A673 (cell line): ENCODE measurements at regions not wholly inside any gene's neighbourhood (a gene's known extent, or its start where the extent isn't known, plus 50 kb on each side); places are given as distances from the start of the nearest gene placed in this dataset.
"Not testable (repeated sequence)": the region's sequence is repeated elsewhere in the genome, so short reads cannot be mapped to it uniquely, and the experiment has no call there.

ENCODE experiments used
- BruUV-seq: library from RNA; stranded (reverse); fragments of 400-500 nt; replicated peaks from 2 replicates; lab custom pipeline; 2021; lab: Mats Ljungman, UMichigan
- CTCF ChIA-PET: fragments of 300-600 bp; sonication (Branson Sonifier 250); formaldehyde crosslinking; loops from one replicate; lab custom pipeline; 2022; ENCODE audit warnings: antibody characterized with exemption; lab: Charles Lee
- POLR2A ChIA-PET: fragments of 300-600 bp; sonication (Branson Sonifier 250); formaldehyde crosslinking; loops from one replicate; lab custom pipeline; 2022; ENCODE audit warnings: antibody characterized with exemption; ENCODE audit not compliant: low non-redundant PET; lab: Charles Lee
- DNase-seq: peaks from one replicate; pipeline ENCODE4 v3.0.0-alpha.2; 2015; ENCODE audit warnings: low spot score
- H3K27ac ChIP-seq: fragments of 200-600 bp; sonication (generic); 2 replicates; pipeline ENCODE4 v1.5.1; 2016; ENCODE audit warnings: mixed run types, low read depth, mild to moderate bottlenecking, mixed read lengths, antibody characterized with exemption, low read length; ENCODE audit not compliant: poor library complexity, severe bottlenecking
- H3K27me3 ChIP-seq: fragments of 200-600 bp; sonication (generic); replicated peaks from 2 replicates; pipeline ENCODE4 v1.6.1; 2017; ENCODE audit warnings: mixed run types, low read depth, mild to moderate bottlenecking, mixed read lengths, antibody characterized with exemption, low read length; ENCODE audit not compliant: insufficient read depth, poor library complexity
- H3K36me3 ChIP-seq: fragments of 200-600 bp; sonication (generic); 2 replicates; pipeline ENCODE4 v1.6.1; 2016; ENCODE audit warnings: mixed run types, mild to moderate bottlenecking, mixed read lengths, antibody characterized with exemption, low read length; ENCODE audit not compliant: insufficient read depth, poor library complexity, severe bottlenecking
- H3K4me1 ChIP-seq: fragments of 200-600 bp; sonication (generic); 2 replicates; pipeline ENCODE4 v1.6.1; 2017; ENCODE audit warnings: mixed run types, mild to moderate bottlenecking, mixed read lengths, antibody characterized with exemption, low read length; ENCODE audit not compliant: insufficient read depth, poor library complexity, severe bottlenecking
- H3K4me3 ChIP-seq: fragments of 200-600 bp; sonication (generic); 2 replicates; pipeline ENCODE4 v1.5.1; 2016; ENCODE audit warnings: low read depth, mixed run types, mild to moderate bottlenecking, mixed read lengths, low read length; ENCODE audit not compliant: poor library complexity, severe bottlenecking
- H3K9me3 ChIP-seq: fragments of 200-600 bp; sonication (generic); 2 replicates; pipeline ENCODE4 v1.6.1; 2016; ENCODE audit warnings: mixed run types, low read depth, mild to moderate bottlenecking, mixed read lengths, antibody characterized with exemption, low read length; ENCODE audit not compliant: poor library complexity, severe bottlenecking
- CTCF ChIP-seq: fragments of 300-800, 200-600 bp; sonication (generic); conservative IDR thresholded peaks from 2 replicates; pipeline ENCODE4 v1.5.1; 2017; ENCODE audit warnings: low read depth, mild to moderate bottlenecking, antibody characterized with exemption, low read length, moderate library complexity, mixed read lengths
- EZH2 ChIP-seq: fragments of 200-600 bp; sonication (generic); IDR thresholded peaks from 2 replicates; pipeline ENCODE4 v1.6.1; 2017; ENCODE audit warnings: borderline replicate concordance, low read depth, mild to moderate bottlenecking, mixed read lengths, antibody characterized with exemption, low read length; ENCODE audit not compliant: poor library complexity, severe bottlenecking
- intact Hi-C: fragments of 100-400 bp; cut with micrococcal nuclease; formaldehyde crosslinking; loops from one replicate; pipeline ENCODE4 v1.10.0; 2022; ENCODE audit not compliant: unreplicated experiment

- TF ChIP-seq CTCF (no peak), EZH2 (no peak)
Observed at GRCh38 chr17:36691606-36692005, 90.2 kb downstream of the MRM1 start.

GRCh38 chr17:36695082-36695481 lies 93.7 kb downstream of the MRM1 start:
- Histone ChIP-seq H3K27me3 (peaks cover 3% of the 10 kb centered on the region), H3K36me3 (no peaks in the 10 kb centered on the region), H3K27ac (no peak overlapping the region), H3K9me3 (no peaks in the 10 kb centered on the region), H3K4me3 (no peak overlapping the region), H3K4me1 (no peaks in the 10 kb centered on the region)
- ChIA-PET POLR2A (no interaction called here), CTCF (no interaction called here)
- DNase-seq: no peak
- intact Hi-C loops: no loop called here
- no peak for TF ChIP-seq EZH2
- no peak for TF ChIP-seq CTCF
- BruUV-seq: no TSS peak

More at GRCh38 chr17:36691606-36692005, 90.2 kb downstream of the MRM1 start:
- CTCF ChIA-PET: no interaction called here
- no peak overlapping the region for H3K4me3 ChIP-seq
- no TSS peak for BruUV-seq
- intact Hi-C loops: no loop called here
- no peak overlapping the region for H3K27ac ChIP-seq
- no peaks in the 10 kb centered on the region for H3K9me3 ChIP-seq
- POLR2A ChIA-PET: no interaction called here
- H3K4me1 ChIP-seq: no peaks in the 10 kb centered on the region
- DNase-seq: no peak
- peaks cover 14% of the 10 kb centered on the region for H3K27me3 ChIP-seq
- no peaks in the 10 kb centered on the region for H3K36me3 ChIP-seq

- H3K4me1 ChIP-seq, H3K9me3 ChIP-seq, H3K36me3 ChIP-seq, H3K4me3 ChIP-seq, POLR2A ChIA-PET, DNase-seq, BruUV-seq, intact Hi-C loops, H3K27me3 ChIP-seq, H3K27ac ChIP-seq: not testable (repeated sequence)
- CTCF ChIA-PET: interaction anchor here (0.6 kb wide), 1 partner anchor 11 kb away, joined by 3 read pairs; no protein-coding TSS in a partner anchor
Observed at GRCh38 chr17:36695710-36696109, 94.3 kb downstream of the MRM1 start.

- no peak for TF ChIP-seq EZH2
- CTCF ChIA-PET: no interaction called here
- no peak for DNase-seq
- Histone ChIP-seq H3K27ac (no peak overlapping the region), H3K36me3 (no peaks in the 10 kb centered on the region), H3K4me1 (no peaks in the 10 kb centered on the region), H3K27me3 (peaks cover 3% of the 10 kb centered on the region), H3K4me3 (no peak overlapping the region), H3K9me3 (no peaks in the 10 kb centered on the region)
- POLR2A ChIA-PET: no interaction called here
- BruUV-seq: no TSS peak
- intact Hi-C loops: no loop called here
Observed at GRCh38 chr17:36696805-36697204, 95.4 kb downstream of the MRM1 start.
